Vagina (tissue), 2 donors: ENCODE measurements at regions not wholly inside any gene's neighbourhood (a gene's known extent, or its start where the extent isn't known, plus 50 kb on each side); places are given as distances from the start of the nearest gene placed in this dataset.

Source experiments
- DNase-seq, 2 donors: peaks; one replicate each; pipeline ENCODE4 v3.0.0-alpha.2; 2017; ENCODE audit errors: extremely low spot score in 2 of 2
- H3K27ac ChIP-seq: fragments of 200-600 bp; sonication (generic); one replicate; pipeline ENCODE4 v1.5.1; 2019
- H3K27me3 ChIP-seq: fragments of 200-600 bp; sonication (generic); one replicate; pipeline ENCODE4 v1.5.1; 2019
- H3K36me3 ChIP-seq, 2 donors: fragments of 200-600 bp; sonication (generic); one replicate each; pipeline ENCODE4 v1.5.1; 2017 to 2019
- H3K4me1 ChIP-seq: fragments of 200-600 bp; sonication (generic); one replicate; pipeline ENCODE4 v1.5.1; 2019
- H3K4me3 ChIP-seq, 2 donors: fragments of 200-600 bp; sonication (generic); 1 replicate in 1 of 2; 2 replicates in 1 of 2; pipeline ENCODE4 v1.5.1; 2016 to 2019
- H3K9me3 ChIP-seq: fragments of 200-600 bp; sonication (generic); one replicate; pipeline ENCODE4 v1.5.1; 2019
- POLR2A ChIP-seq, 2 donors: fragments of 450-650 bp; IDR thresholded peaks; one replicate each; pipeline ENCODE4 v1.6.1; 2017; ENCODE audit warnings: antibody characterized with exemption in 2 of 2, mild to moderate bottlenecking in 2 of 2, moderate library complexity in 2 of 2
- POLR2AphosphoS5 ChIP-seq, 2 donors: sonication (generic); formaldehyde crosslinking; IDR thresholded peaks; one replicate each; pipeline ENCODE4 v1.9.0; 2017; ENCODE audit warnings: antibody characterized with exemption in 2 of 2, mild to moderate bottlenecking in 2 of 2, low read depth in 1 of 2; ENCODE audit not compliant: insufficient read depth in 1 of 2
- intact Hi-C: fragments of 100-400 bp; cut with DNase I; formaldehyde crosslinking; loops from one replicate; pipeline ENCODE4 v1.15.1; 2023
- TF ChIP-seq, protein P1 (sequence below), 3 experiments: fragments of 450-650 bp in 2 of 3; fragments of 200-600 bp in 1 of 3; sonication (generic) in 1 of 3; IDR thresholded peaks; one replicate each; pipeline ENCODE4 v1.5.1; 2017 to 2019; ENCODE audit warnings: antibody characterized with exemption in 3 of 3, mild to moderate bottlenecking in 2 of 3, moderate library complexity in 2 of 3

DNA sequence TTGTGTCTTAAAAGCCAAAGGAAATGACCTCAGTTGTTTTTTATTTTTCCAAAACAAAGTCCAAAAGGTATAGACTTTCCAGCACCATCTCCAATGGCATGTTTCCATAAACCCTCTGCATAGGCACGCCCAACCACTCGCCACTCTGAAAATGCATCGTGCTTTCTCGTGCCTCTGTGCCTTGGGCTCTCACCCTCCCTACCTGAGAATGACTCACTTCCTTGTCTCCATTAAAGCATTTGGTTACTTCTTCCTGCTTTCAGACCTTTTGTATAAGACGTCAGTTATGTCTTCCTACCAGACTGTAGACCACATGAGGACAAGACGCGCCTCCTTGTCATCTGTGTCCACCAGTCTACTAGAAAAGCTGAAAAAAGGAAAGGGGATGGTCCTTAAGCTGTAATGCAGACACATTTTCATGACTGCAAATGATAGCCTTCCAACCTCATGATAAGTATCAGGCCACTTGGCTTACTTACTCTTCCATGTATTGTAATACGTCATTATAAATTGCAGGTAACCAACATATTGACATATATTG, 61.2 kb upstream of the CDYL start:
- Histone ChIP-seq H3K36me3 (no peaks in the 10 kb centered on the region), H3K4me3 (no peak overlapping the region), H3K27me3 (no peaks in the 10 kb centered on the region), H3K9me3 (no peaks in the 10 kb centered on the region), H3K4me1 (no peaks in the 10 kb centered on the region), H3K27ac (no peak overlapping the region)
- intact Hi-C loops, result no loop called here
- no peak for DNase-seq
- TF ChIP-seq, protein P1, sequence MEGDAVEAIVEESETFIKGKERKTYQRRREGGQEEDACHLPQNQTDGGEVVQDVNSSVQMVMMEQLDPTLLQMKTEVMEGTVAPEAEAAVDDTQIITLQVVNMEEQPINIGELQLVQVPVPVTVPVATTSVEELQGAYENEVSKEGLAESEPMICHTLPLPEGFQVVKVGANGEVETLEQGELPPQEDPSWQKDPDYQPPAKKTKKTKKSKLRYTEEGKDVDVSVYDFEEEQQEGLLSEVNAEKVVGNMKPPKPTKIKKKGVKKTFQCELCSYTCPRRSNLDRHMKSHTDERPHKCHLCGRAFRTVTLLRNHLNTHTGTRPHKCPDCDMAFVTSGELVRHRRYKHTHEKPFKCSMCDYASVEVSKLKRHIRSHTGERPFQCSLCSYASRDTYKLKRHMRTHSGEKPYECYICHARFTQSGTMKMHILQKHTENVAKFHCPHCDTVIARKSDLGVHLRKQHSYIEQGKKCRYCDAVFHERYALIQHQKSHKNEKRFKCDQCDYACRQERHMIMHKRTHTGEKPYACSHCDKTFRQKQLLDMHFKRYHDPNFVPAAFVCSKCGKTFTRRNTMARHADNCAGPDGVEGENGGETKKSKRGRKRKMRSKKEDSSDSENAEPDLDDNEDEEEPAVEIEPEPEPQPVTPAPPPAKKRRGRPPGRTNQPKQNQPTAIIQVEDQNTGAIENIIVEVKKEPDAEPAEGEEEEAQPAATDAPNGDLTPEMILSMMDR (IDR thresholded peaks at IDR 0.05), result no peak
- TF ChIP-seq POLR2A (IDR thresholded peaks at IDR 0.05) (no peak), POLR2AphosphoS5 (IDR thresholded peaks at IDR 0.05; ENCODE audit: insufficient read depth in 1 of 2, low read depth in 1 of 2) (no peak)

DNA sequence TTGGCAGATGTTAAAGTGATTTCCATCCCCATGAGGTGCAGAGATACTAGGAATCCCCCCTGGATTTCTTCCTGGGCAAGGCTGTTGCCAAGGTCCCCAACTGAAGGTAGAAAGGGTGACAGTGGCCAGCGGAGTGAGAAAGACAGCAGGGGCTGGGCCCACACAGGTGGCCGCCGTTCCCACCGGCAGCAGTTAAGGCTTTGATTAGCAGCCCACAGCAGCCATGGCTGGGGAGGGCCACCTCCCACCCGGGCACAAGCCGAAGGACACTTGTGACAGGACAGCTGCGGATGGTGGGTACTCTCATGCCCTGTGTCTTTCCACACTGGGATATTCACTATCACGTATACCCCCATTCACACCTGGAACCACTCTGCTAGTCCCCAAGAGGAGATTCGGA, 63.9 kb upstream of the CDYL start:
- H3K36me3 ChIP-seq, result no peaks in the 10 kb centered on the region
- no peak for TF ChIP-seq POLR2AphosphoS5 (IDR thresholded peaks at IDR 0.05; ENCODE audit: insufficient read depth in 1 of 2, low read depth in 1 of 2)

DNA sequence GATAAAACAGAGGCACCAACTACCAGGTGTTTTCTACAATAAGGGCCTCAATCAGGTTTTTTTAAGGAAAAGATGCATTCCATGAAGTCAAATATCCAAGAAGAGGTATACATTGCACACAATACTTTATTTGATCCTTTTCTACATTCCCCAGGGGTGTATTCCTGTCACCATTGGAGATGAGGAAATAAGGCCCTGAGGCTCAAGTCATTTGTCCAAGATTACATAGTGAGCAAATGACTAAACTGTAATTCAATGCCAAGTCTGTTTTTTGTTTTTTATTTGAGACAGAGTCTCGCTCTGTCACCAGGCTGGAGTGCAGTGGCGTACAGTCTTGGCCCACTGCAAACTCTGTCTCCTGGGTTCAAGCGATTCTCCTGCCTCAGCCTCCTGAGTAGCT, 69.2 kb upstream of the CDYL start:
- no peak for TF ChIP-seq POLR2A (IDR thresholded peaks at IDR 0.05)
- TF ChIP-seq POLR2AphosphoS5 (IDR thresholded peaks at IDR 0.05; ENCODE audit: insufficient read depth in 1 of 2, low read depth in 1 of 2), result no peak
- TF ChIP-seq, protein P1 (IDR thresholded peaks at IDR 0.05), result no peak
- H3K27me3 ChIP-seq, result no peaks in the 10 kb centered on the region
- no peaks in the 10 kb centered on the region for H3K9me3 ChIP-seq
- H3K27ac ChIP-seq, result no peak overlapping the region
- no peaks in the 10 kb centered on the region for H3K4me1 ChIP-seq
- H3K36me3 ChIP-seq, result no peaks in the 10 kb centered on the region
- intact Hi-C loops, result no loop called here
- no peak for DNase-seq
- no peak overlapping the region for H3K4me3 ChIP-seq

More for the DNA sequence above, 63.9 kb upstream of the CDYL start:
- H3K27me3 ChIP-seq, result no peaks in the 10 kb centered on the region
- no peaks in the 10 kb centered on the region for H3K9me3 ChIP-seq
- intact Hi-C loops, result no loop called here
- H3K4me3 ChIP-seq, result no peak overlapping the region
- DNase-seq, result no peak
- no peak overlapping the region for H3K27ac ChIP-seq
- H3K4me1 ChIP-seq, result no peaks in the 10 kb centered on the region

DNA sequence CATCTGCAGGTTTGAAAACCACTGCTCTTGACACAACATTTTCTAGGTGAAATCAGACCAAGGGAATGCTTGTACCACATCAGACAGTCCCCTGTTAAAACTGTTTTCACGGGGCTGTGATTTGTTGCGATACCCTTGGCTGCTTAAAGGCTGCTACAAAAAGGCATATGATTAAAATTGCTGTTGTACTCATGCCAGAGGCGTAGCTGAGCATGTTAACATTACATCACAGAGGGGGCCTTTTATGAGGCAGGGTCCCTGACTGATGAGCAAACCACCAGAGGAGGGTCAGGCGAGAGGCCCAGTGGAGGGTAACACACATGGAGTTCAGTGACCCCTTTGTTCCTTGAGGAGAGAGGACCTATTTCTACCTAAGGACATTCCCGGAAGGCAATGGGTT, 70.4 kb upstream of the CDYL start:
- no peak overlapping the region for H3K27ac ChIP-seq
- H3K36me3 ChIP-seq, result no peaks in the 10 kb centered on the region
- no peak for DNase-seq
- no peaks in the 10 kb centered on the region for H3K4me1 ChIP-seq
- no peaks in the 10 kb centered on the region for H3K9me3 ChIP-seq
- no peak for TF ChIP-seq POLR2AphosphoS5 (IDR thresholded peaks at IDR 0.05; ENCODE audit: insufficient read depth in 1 of 2, low read depth in 1 of 2)
- TF ChIP-seq, protein P1 (IDR thresholded peaks at IDR 0.05), result no peak
- no peak for TF ChIP-seq POLR2A (IDR thresholded peaks at IDR 0.05)
- intact Hi-C loops, result no loop called here
- H3K27me3 ChIP-seq, result no peaks in the 10 kb centered on the region
- no peak overlapping the region for H3K4me3 ChIP-seq

DNA sequence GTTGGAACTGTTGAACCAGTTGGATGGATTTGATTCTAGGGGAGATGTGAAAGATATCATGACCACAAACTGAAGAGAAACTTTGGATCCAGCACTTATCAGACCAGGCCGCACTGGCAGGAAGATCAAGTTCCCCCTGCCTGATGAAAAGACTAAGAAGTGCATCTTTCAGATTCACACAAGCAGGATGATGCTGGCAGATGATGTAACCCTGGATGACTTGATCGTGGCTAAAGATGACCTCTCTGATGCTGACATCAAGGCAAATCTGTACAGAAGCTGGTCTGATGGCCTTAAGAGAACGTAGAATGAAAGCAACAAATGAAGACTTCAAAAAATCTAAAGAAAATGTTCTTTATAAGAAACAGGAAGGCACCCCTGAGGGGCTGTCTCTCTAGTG, 72.8 kb upstream of the CDYL start:
- Histone ChIP-seq H3K27me3 (no peaks in the 10 kb centered on the region), H3K9me3 (no peaks in the 10 kb centered on the region)
- DNase-seq, result no peak

More for the DNA sequence above, 72.8 kb upstream of the CDYL start:
- TF ChIP-seq POLR2A (IDR thresholded peaks at IDR 0.05) (no peak), POLR2AphosphoS5 (IDR thresholded peaks at IDR 0.05; ENCODE audit: insufficient read depth in 1 of 2, low read depth in 1 of 2) (no peak)
- TF ChIP-seq, protein P1 (IDR thresholded peaks at IDR 0.05), result no peak
- Histone ChIP-seq H3K4me3 (no peak overlapping the region), H3K27ac (no peak overlapping the region), H3K4me1 (no peaks in the 10 kb centered on the region), H3K36me3 (no peaks in the 10 kb centered on the region)
- intact Hi-C loops, result no loop called here
